ENCODE measurements at regions not wholly inside any gene's neighbourhood (a gene's known extent, or its start where the extent isn't known, plus 50 kb on each side); places are given as distances from the start of the nearest gene placed in this dataset.

DNA sequence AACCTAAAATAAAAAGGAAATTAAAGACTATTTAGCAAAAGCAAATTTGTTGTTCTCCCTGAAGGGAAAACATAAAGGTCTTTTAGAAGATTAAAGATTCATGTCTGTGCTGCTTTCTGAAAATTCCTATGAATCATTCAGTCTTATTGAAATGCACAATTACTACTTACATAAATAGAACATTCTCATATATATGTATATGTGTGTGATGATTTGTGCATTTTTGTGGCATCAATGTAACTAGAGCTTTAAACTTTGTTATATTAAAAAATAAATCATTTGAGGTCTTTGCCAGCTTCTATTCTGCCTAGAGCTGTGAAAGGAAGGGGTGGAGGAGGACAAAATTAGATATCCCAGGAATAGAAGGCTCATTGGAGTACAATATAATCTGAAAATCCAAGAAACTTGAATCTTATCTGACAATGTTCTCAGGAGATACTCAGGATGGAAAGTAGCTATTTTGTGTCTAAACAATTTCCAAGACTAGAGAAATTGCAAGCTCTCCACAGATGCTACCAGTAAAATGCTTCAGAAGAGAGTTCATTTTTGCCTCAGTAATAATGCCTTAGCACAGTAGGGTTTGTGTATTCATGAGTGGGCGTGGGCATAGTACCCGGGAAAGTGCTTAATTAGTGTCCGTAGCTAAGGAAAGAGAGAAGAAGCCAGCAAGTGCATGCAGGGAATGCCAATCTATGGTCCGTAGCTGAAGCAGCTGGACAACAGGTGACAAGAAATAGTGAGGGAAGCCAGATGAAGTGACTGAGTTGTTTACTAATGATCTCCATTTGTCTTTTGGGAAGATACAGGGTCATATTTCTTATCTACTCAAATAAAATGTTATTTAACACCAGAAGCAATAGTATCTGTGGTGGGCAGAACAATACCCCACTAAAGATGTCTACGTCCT is 395.5 kb upstream of the NBEA start:
- Histone ChIP-seq H3K27ac (ENCODE audit: low read depth, low read length) (no peak overlapping the region), H3K4me3 (ENCODE audit: insufficient read depth, low read length) (no peak overlapping the region), H4K20me1 (ENCODE audit: insufficient read depth, low read length) (no peaks in the 10 kb centered on the region), H3K4me2 (ENCODE audit: insufficient read depth, low read length) (no peak overlapping the region), H3K4me1 (ENCODE audit: insufficient read depth, low read length) (no peaks in the 10 kb centered on the region), H3K9me3 (ENCODE audit: low read depth, low read length) (no peaks in the 10 kb centered on the region), H2AFZ (ENCODE audit: low read length) (no peak overlapping the region), H3K79me2 (ENCODE audit: insufficient read depth, low read length) (no peaks in the 10 kb centered on the region), H3K27me3 (ENCODE audit: insufficient read depth, low read length) (no peaks in the 10 kb centered on the region), H3K36me3 (ENCODE audit: insufficient read depth, low read length) (no peaks in the 10 kb centered on the region)
- TF ChIP-seq, protein P1, sequence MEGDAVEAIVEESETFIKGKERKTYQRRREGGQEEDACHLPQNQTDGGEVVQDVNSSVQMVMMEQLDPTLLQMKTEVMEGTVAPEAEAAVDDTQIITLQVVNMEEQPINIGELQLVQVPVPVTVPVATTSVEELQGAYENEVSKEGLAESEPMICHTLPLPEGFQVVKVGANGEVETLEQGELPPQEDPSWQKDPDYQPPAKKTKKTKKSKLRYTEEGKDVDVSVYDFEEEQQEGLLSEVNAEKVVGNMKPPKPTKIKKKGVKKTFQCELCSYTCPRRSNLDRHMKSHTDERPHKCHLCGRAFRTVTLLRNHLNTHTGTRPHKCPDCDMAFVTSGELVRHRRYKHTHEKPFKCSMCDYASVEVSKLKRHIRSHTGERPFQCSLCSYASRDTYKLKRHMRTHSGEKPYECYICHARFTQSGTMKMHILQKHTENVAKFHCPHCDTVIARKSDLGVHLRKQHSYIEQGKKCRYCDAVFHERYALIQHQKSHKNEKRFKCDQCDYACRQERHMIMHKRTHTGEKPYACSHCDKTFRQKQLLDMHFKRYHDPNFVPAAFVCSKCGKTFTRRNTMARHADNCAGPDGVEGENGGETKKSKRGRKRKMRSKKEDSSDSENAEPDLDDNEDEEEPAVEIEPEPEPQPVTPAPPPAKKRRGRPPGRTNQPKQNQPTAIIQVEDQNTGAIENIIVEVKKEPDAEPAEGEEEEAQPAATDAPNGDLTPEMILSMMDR (IDR thresholded peaks at IDR 0.05; ENCODE audit: extremely low read depth, low read depth, low read length), result no peak
- DNase-seq (ENCODE audit: insufficient read length, low spot score, missing footprints), result no peak

- H3K27me3 ChIP-seq (ENCODE audit: insufficient read depth, low read length), result no peaks in the 10 kb centered on the region
- H3K9me3 ChIP-seq (ENCODE audit: low read depth, low read length), result no peaks in the 10 kb centered on the region
- no peaks in the 10 kb centered on the region for H3K4me1 ChIP-seq (ENCODE audit: insufficient read depth, low read length)
- H3K27ac ChIP-seq (ENCODE audit: low read depth, low read length), result no peak overlapping the region
- no peaks in the 10 kb centered on the region for H3K79me2 ChIP-seq (ENCODE audit: insufficient read depth, low read length)
- no peak overlapping the region for H3K4me3 ChIP-seq (ENCODE audit: insufficient read depth, low read length)
- H2AFZ ChIP-seq (ENCODE audit: low read length), result no peak overlapping the region
- DNase-seq (ENCODE audit: insufficient read length, low spot score, missing footprints), result no peak
- H3K4me2 ChIP-seq (ENCODE audit: insufficient read depth, low read length), result no peak overlapping the region
- no peaks in the 10 kb centered on the region for H3K36me3 ChIP-seq (ENCODE audit: insufficient read depth, low read length)
- TF ChIP-seq, protein P1 (IDR thresholded peaks at IDR 0.05; ENCODE audit: extremely low read depth, low read depth, low read length), result no peak
- no peaks in the 10 kb centered on the region for H4K20me1 ChIP-seq (ENCODE audit: insufficient read depth, low read length)
Observed at GRCh38 chr13:34547929-34548328, 394.1 kb upstream of the NBEA start.

DNA sequence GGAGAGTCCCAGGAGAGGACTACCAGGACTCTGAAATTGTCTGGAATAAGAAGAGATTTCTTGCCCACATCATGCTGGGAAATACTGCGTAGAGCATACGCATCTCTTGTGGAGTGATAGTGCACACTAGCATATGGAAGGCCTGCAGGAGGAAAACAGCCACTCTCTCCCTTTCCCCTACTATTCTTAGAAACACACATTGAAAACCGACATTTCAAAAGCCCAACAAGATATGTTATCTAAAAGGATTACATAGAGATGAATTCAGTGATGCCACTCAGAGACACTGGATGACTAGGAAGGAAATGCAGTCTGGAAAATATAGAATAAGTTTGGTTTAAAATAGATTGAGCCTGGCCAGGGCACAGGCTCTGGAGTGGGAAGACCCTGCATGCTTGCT is 388.7 kb upstream of the NBEA start:
- TF ChIP-seq, protein P1 (IDR thresholded peaks at IDR 0.05; ENCODE audit: extremely low read depth, low read depth, low read length), result no peak
- no peaks in the 10 kb centered on the region for H3K36me3 ChIP-seq (ENCODE audit: insufficient read depth, low read length)
- no peak overlapping the region for H3K4me3 ChIP-seq (ENCODE audit: insufficient read depth, low read length)
- no peak overlapping the region for H2AFZ ChIP-seq (ENCODE audit: low read length)
- no peaks in the 10 kb centered on the region for H3K9me3 ChIP-seq (ENCODE audit: low read depth, low read length)
- DNase-seq (ENCODE audit: insufficient read length, low spot score, missing footprints), result no peak
- no peaks in the 10 kb centered on the region for H3K4me1 ChIP-seq (ENCODE audit: insufficient read depth, low read length)
- H3K4me2 ChIP-seq (ENCODE audit: insufficient read depth, low read length), result no peak overlapping the region
- H3K27ac ChIP-seq (ENCODE audit: low read depth, low read length), result no peak overlapping the region
- no peaks in the 10 kb centered on the region for H4K20me1 ChIP-seq (ENCODE audit: insufficient read depth, low read length)
- H3K79me2 ChIP-seq (ENCODE audit: insufficient read depth, low read length), result no peaks in the 10 kb centered on the region
- no peaks in the 10 kb centered on the region for H3K27me3 ChIP-seq (ENCODE audit: insufficient read depth, low read length)

- no peak for DNase-seq (ENCODE audit: insufficient read length, low spot score, missing footprints)
- H3K36me3 ChIP-seq (ENCODE audit: insufficient read depth, low read length), result no peaks in the 10 kb centered on the region
- no peak overlapping the region for H3K4me2 ChIP-seq (ENCODE audit: insufficient read depth, low read length)
- H4K20me1 ChIP-seq (ENCODE audit: insufficient read depth, low read length), result no peaks in the 10 kb centered on the region
- H3K79me2 ChIP-seq (ENCODE audit: insufficient read depth, low read length), result no peaks in the 10 kb centered on the region
- H3K4me1 ChIP-seq (ENCODE audit: insufficient read depth, low read length), result no peaks in the 10 kb centered on the region
- no peaks in the 10 kb centered on the region for H3K27me3 ChIP-seq (ENCODE audit: insufficient read depth, low read length)
- H2AFZ ChIP-seq (ENCODE audit: low read length), result no peak overlapping the region
- H3K4me3 ChIP-seq (ENCODE audit: insufficient read depth, low read length), result no peak overlapping the region
- no peaks in the 10 kb centered on the region for H3K9me3 ChIP-seq (ENCODE audit: low read depth, low read length)
- TF ChIP-seq, protein P1 (IDR thresholded peaks at IDR 0.05; ENCODE audit: extremely low read depth, low read depth, low read length), result no peak
- H3K27ac ChIP-seq (ENCODE audit: low read depth, low read length), result no peak overlapping the region
Observed at GRCh38 chr13:34555988-34556387, 386.1 kb upstream of the NBEA start.
